Fibroblast of villous mesenchyme (primary cell): ENCODE measurements at regions not wholly inside any gene's neighbourhood (a gene's known extent, or its start where the extent isn't known, plus 50 kb on each side); places are given as distances from the start of the nearest gene placed in this dataset.

Experiments used
- DNase-seq: peaks from one replicate; pipeline ENCODE4 v3.0.0-alpha.2; 2010; ENCODE audit warnings: low read depth
- H3K4me3 ChIP-seq: 2 replicates; pipeline ENCODE4 v1.5.1; 2011; ENCODE audit warnings: low read depth, mild to moderate bottlenecking, low read length
- CTCF ChIP-seq: IDR thresholded peaks from 2 replicates; pipeline ENCODE4 v1.5.1; 2012; ENCODE audit warnings: low read depth, mild to moderate bottlenecking, low read length; ENCODE audit not compliant: insufficient read depth

GRCh38 chr2:167803449-167803988, 443.9 kb downstream of the STK39 start:
- no peak for DNase-seq
- TF ChIP-seq CTCF, result no peak
- H3K4me3 ChIP-seq, result no peak overlapping the region

GRCh38 chr2:167794554-167795255, 452.7 kb downstream of the STK39 start:
- DNase-seq, result no peak
- no peak overlapping the region for H3K4me3 ChIP-seq
- no peak for TF ChIP-seq CTCF

GRCh38 chr2:167793725-167794124, 453.7 kb downstream of the STK39 start:
- no peak for DNase-seq
- TF ChIP-seq CTCF, result no peak

GRCh38 chr2:167792126-167792525, 455.3 kb downstream of the STK39 start:
- no peak for DNase-seq
- no peak for TF ChIP-seq CTCF
- H3K4me3 ChIP-seq, result no peak overlapping the region

More at GRCh38 chr2:167793725-167794124, 453.7 kb downstream of the STK39 start:
- H3K4me3 ChIP-seq, result no peak overlapping the region

GRCh38 chr2:167790781-167791450, 456.5 kb downstream of the STK39 start:
- TF ChIP-seq CTCF, result no peak
- H3K4me3 ChIP-seq, result no peak overlapping the region
- no peak for DNase-seq

- no peak for DNase-seq
- no peak overlapping the region for H3K4me3 ChIP-seq
- TF ChIP-seq CTCF, result no peak
Observed at GRCh38 chr2:167790189-167790588, 457.2 kb downstream of the STK39 start.
